ENCODE measurements at regions not wholly inside any gene's neighbourhood (a gene's known extent, or its start where the extent isn't known, plus 50 kb on each side); places are given as distances from the start of the nearest gene placed in this dataset.

DNA sequence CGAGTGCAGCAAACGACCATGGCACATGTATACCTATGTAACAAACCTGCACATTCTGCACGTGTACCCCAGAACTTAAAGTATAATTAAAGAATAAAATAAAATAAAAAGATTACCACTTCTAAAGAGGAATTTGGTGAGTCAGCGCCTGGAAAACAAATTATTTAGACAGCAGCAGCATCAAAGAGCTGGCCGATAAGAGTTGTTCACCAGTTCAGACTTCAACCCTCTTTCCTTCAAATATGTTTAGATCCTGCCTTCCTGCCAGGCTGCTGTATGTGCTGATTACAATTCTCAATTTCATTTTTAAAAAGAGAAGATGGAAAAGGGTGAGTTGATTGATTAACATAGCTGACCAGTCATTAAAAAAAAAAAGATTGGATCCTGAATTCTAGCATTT is 672.0 kb upstream of the NRP1 start:
- Histone ChIP-seq H3K36me3 (ENCODE audit: control insufficient read depth in 2 of 3, insufficient read depth in 3 of 3, low read length in 3 of 3) (no peaks in the 10 kb centered on the region), H3K27me3 (ENCODE audit: control insufficient read depth in 2 of 2, insufficient read depth in 2 of 2, low read length in 2 of 2) (no peaks in the 10 kb centered on the region), H3K4me3 (ENCODE audit: low read length) (no peak overlapping the region), H3K4me1 (ENCODE audit: control insufficient read depth in 2 of 2, insufficient read depth in 2 of 2, low read length in 2 of 2) (no peaks in the 10 kb centered on the region), H3K27ac (ENCODE audit: low read depth, low read length) (no peak overlapping the region), H3K9me3 (ENCODE audit: control insufficient read depth in 2 of 3, low read length in 3 of 3) (no peaks in the 10 kb centered on the region)
- Mint-ChIP-seq H3K36me3 (no peaks in the 10 kb centered on the region), H3K4me1 (peaks cover 0 to 2% (median 0%) of the 10 kb centered on the region in 7 donors), H3K9me3 (peaks cover 0 to 7% (median 0%) of the 10 kb centered on the region in 11 donors), H3K27ac (no peak overlapping the region), H3K27me3 (peaks cover 0 to 4% (median 4%) of the 10 kb centered on the region in 5 donors), H3K4me3 (no peak overlapping the region)
- ChIA-PET CTCF (no interaction called here), POLR2A (no interaction called here)
- ATAC-seq (no peak), DNase-seq (no peak)
- intact Hi-C loops (cut with micrococcal nuclease): no loop called here

DNA sequence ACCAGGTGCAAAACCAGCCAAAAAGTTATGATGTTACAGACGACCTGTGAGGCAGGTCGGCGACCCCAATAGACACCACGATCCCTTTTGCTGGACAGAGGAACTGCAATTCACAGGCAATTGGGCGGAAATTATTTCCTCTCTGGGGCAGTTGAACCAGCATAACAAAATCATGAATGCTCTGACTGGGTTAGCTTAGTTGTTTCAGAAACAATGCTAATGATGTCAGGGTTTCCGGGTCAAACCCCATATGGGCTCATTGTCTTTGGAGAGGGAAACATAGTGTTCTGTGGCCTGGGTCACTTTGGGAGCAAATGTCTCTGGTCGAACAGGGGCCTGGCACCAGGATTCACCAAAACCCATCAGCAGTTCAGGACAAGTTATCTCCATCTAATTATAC is 669.1 kb upstream of the NRP1 start:
- no peak for ATAC-seq
- POLR2A ChIA-PET: no interaction called here

DNA sequence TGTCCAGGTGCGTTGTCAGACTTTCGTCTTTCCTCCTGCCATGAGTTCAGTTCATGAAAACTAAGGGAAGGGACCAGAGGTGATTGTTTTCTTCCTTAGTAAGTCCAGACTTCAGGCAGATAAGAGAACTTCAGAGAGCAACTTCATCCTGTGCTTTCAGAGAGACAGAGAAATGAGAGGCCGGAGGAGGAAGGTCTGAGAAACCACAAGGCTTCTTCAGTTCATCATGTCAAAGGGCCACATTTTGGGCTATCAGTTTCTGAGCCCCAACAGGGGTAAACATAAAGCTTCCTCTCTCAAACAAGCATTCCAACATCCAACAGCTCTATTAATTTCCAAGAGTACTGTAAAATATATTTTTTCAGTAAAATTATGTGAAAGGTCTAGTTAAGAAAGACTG is 668.4 kb upstream of the NRP1 start:
- Histone ChIP-seq H3K36me3 (ENCODE audit: control insufficient read depth in 2 of 3, insufficient read depth in 3 of 3, low read length in 3 of 3) (no peaks in the 10 kb centered on the region), H3K27me3 (ENCODE audit: control insufficient read depth in 2 of 2, insufficient read depth in 2 of 2, low read length in 2 of 2) (no peaks in the 10 kb centered on the region), H3K4me3 (ENCODE audit: low read length) (no peak overlapping the region), H3K4me1 (ENCODE audit: control insufficient read depth in 2 of 2, insufficient read depth in 2 of 2, low read length in 2 of 2) (no peaks in the 10 kb centered on the region), H3K9me3 (ENCODE audit: control insufficient read depth in 2 of 3, low read length in 3 of 3) (no peaks in the 10 kb centered on the region), H3K27ac (ENCODE audit: low read depth, low read length) (no peak overlapping the region)
- ATAC-seq (no peak), DNase-seq (no peak)
- no peaks in the 10 kb centered on the region for H3K4me1 Mint-ChIP-seq
- ChIA-PET POLR2A (no interaction called here), CTCF (no interaction called here)
- H3K4me3 Mint-ChIP-seq: no peak overlapping the region
- no peak overlapping the region for H3K27ac Mint-ChIP-seq
- H3K27me3 Mint-ChIP-seq: peaks cover 0 to 19% (median 0%) of the 10 kb centered on the region in 5 donors
- no peaks in the 10 kb centered on the region for H3K36me3 Mint-ChIP-seq
- peaks cover 0 to 5% (median 0%) of the 10 kb centered on the region in 11 donors for H3K9me3 Mint-ChIP-seq
- intact Hi-C loops (cut with micrococcal nuclease): no loop called here

More for the DNA sequence above, 669.1 kb upstream of the NRP1 start:
- CTCF ChIA-PET: no interaction called here
- Histone ChIP-seq H3K27ac (ENCODE audit: low read depth, low read length) (no peak overlapping the region), H3K9me3 (ENCODE audit: control insufficient read depth in 2 of 3, low read length in 3 of 3) (no peaks in the 10 kb centered on the region), H3K4me1 (ENCODE audit: control insufficient read depth in 2 of 2, insufficient read depth in 2 of 2, low read length in 2 of 2) (no peaks in the 10 kb centered on the region), H3K27me3 (ENCODE audit: control insufficient read depth in 2 of 2, insufficient read depth in 2 of 2, low read length in 2 of 2) (no peaks in the 10 kb centered on the region), H3K36me3 (ENCODE audit: control insufficient read depth in 2 of 3, insufficient read depth in 3 of 3, low read length in 3 of 3) (no peaks in the 10 kb centered on the region), H3K4me3 (ENCODE audit: low read length) (no peak overlapping the region)
- no peak overlapping the region for H3K4me3 Mint-ChIP-seq
- H3K27me3 Mint-ChIP-seq: peaks cover 0 to 12% (median 0%) of the 10 kb centered on the region in 5 donors
- intact Hi-C loops (cut with micrococcal nuclease): no loop called here
- no peaks in the 10 kb centered on the region for H3K4me1 Mint-ChIP-seq
- peaks cover 0 to 4% (median 0%) of the 10 kb centered on the region in 11 donors for H3K9me3 Mint-ChIP-seq
- no peaks in the 10 kb centered on the region for H3K36me3 Mint-ChIP-seq
- DNase-seq: no peak
- H3K27ac Mint-ChIP-seq: no peak overlapping the region

DNA sequence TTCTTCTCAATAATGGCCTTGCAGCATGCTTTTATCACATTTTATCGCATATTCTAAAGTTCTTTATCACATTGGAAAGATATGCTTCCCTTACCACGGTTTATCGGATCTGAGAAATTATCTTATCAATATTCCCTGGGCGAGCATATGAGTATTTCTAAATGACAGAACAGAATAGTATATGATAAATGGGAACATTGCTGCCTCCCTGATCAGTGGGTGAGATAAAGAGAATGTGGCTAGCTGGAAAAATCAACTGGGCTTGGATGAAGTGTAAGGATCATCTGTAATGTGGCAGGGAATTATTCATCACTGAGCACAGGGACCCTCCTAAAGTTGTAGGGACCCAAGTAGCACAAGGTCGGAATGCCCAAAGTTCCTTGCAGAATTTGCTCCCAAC is 667.4 kb upstream of the NRP1 start:
- CTCF ChIA-PET: no interaction called here
- POLR2A ChIA-PET: no interaction called here
- Histone ChIP-seq H3K9me3 (ENCODE audit: control insufficient read depth in 2 of 3, low read length in 3 of 3) (no peaks in the 10 kb centered on the region), H3K4me1 (ENCODE audit: control insufficient read depth in 2 of 2, insufficient read depth in 2 of 2, low read length in 2 of 2) (no peaks in the 10 kb centered on the region), H3K4me3 (ENCODE audit: low read length) (no peak overlapping the region), H3K27me3 (ENCODE audit: control insufficient read depth in 2 of 2, insufficient read depth in 2 of 2, low read length in 2 of 2) (no peaks in the 10 kb centered on the region), H3K27ac (ENCODE audit: low read depth, low read length) (no peak overlapping the region), H3K36me3 (ENCODE audit: control insufficient read depth in 2 of 3, insufficient read depth in 3 of 3, low read length in 3 of 3) (no peaks in the 10 kb centered on the region)
- no peaks in the 10 kb centered on the region for H3K4me1 Mint-ChIP-seq
- DNase-seq: no peak
- ATAC-seq: no peak
- peaks cover 0 to 5% (median 0%) of the 10 kb centered on the region in 11 donors for H3K9me3 Mint-ChIP-seq
- no peaks in the 10 kb centered on the region for H3K36me3 Mint-ChIP-seq
- H3K27ac Mint-ChIP-seq: no peak overlapping the region
- H3K4me3 Mint-ChIP-seq: no peak overlapping the region
- intact Hi-C loops (cut with micrococcal nuclease): no loop called here
- H3K27me3 Mint-ChIP-seq: peaks cover 0 to 21% (median 0%) of the 10 kb centered on the region in 5 donors

DNA sequence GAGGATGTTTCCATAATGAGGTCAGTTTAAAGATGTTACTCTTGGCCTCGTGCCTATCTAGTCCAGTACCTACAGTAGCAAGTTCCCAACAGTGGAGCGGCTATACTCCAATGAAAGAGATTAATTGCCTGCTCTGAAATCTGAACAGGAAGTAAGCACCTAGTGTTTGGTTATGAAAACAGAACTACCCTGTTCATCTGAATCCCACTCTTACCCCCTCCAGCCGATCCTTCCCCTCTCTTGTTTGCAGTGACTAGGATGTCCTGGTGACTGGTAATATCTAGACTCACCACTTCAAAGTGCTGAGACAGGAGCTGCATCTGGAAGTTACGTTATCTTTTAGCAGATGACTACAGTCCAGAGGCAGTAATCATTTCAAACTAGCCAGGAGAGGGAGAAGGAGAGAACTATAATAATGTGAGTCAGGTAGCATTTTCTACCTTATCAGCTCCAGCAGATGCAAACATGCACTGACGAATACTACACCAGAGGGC is 666.7 kb upstream of the NRP1 start:
- ChIA-PET CTCF (no interaction called here), POLR2A (no interaction called here)
- H3K4me3 ChIP-seq (ENCODE audit: low read length): no peak overlapping the region
- Mint-ChIP-seq H3K4me1 (no peaks in the 10 kb centered on the region), H3K36me3 (no peaks in the 10 kb centered on the region), H3K27ac (no peak overlapping the region), H3K27me3 (peaks cover 0 to 24% (median 0%) of the 10 kb centered on the region in 5 donors), H3K4me3 (no peak overlapping the region), H3K9me3 (peaks cover 0 to 5% (median 0%) of the 10 kb centered on the region in 11 donors)
- intact Hi-C loops (cut with micrococcal nuclease): no loop called here
- no peak for DNase-seq
- H3K36me3 ChIP-seq (ENCODE audit: control insufficient read depth in 2 of 3, insufficient read depth in 3 of 3, low read length in 3 of 3): no peaks in the 10 kb centered on the region
- no peaks in the 10 kb centered on the region for H3K9me3 ChIP-seq (ENCODE audit: control insufficient read depth in 2 of 3, low read length in 3 of 3)
- H3K27ac ChIP-seq (ENCODE audit: low read depth, low read length): no peak overlapping the region
- ATAC-seq: no peak
- no peaks in the 10 kb centered on the region for H3K4me1 ChIP-seq (ENCODE audit: control insufficient read depth in 2 of 2, insufficient read depth in 2 of 2, low read length in 2 of 2)
- H3K27me3 ChIP-seq (ENCODE audit: control insufficient read depth in 2 of 2, insufficient read depth in 2 of 2, low read length in 2 of 2): no peaks in the 10 kb centered on the region

DNA sequence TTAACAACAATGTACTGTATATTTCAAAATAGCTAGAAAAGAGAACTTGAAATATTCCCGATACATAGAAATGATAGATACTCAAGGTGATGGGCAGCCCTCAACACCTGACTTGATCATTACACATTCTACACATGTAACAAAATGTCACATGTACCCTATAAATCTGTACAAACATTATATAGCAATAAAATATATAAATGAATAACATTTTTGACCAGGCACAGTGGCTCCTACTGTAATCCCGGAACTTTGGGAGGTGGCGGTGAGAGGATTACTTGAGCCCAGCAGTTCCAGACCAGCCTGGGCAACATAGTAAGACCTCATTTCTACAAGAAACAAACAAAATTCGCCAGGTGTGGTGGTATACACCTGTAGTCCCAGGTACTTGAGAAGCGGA is 659.5 kb upstream of the NRP1 start:
- ATAC-seq (no peak), DNase-seq (no peak)
- no peaks in the 10 kb centered on the region for H3K9me3 ChIP-seq (ENCODE audit: control insufficient read depth in 2 of 3, low read length in 3 of 3)
- CTCF ChIA-PET: no interaction called here
- H3K4me1 ChIP-seq (ENCODE audit: control insufficient read depth in 2 of 2, insufficient read depth in 2 of 2, low read length in 2 of 2): no peaks in the 10 kb centered on the region
- H3K36me3 Mint-ChIP-seq: no peaks in the 10 kb centered on the region
- no peak overlapping the region for H3K27ac ChIP-seq (ENCODE audit: low read depth, low read length)
- no peaks in the 10 kb centered on the region for H3K36me3 ChIP-seq (ENCODE audit: control insufficient read depth in 2 of 3, insufficient read depth in 3 of 3, low read length in 3 of 3)
- H3K27me3 Mint-ChIP-seq: peaks cover 0 to 21% (median 4%) of the 10 kb centered on the region in 5 donors
- H3K27me3 ChIP-seq (ENCODE audit: control insufficient read depth in 2 of 2, insufficient read depth in 2 of 2, low read length in 2 of 2): no peaks in the 10 kb centered on the region
- H3K4me3 ChIP-seq (ENCODE audit: low read length): no peak overlapping the region
- intact Hi-C loops (cut with micrococcal nuclease): no loop called here
- POLR2A ChIA-PET: no interaction called here
- H3K4me1 Mint-ChIP-seq: no peaks in the 10 kb centered on the region
- H3K4me3 Mint-ChIP-seq: no peak overlapping the region
- H3K9me3 Mint-ChIP-seq: peaks cover 0 to 8% (median 3%) of the 10 kb centered on the region in 11 donors
- no peak overlapping the region for H3K27ac Mint-ChIP-seq

DNA sequence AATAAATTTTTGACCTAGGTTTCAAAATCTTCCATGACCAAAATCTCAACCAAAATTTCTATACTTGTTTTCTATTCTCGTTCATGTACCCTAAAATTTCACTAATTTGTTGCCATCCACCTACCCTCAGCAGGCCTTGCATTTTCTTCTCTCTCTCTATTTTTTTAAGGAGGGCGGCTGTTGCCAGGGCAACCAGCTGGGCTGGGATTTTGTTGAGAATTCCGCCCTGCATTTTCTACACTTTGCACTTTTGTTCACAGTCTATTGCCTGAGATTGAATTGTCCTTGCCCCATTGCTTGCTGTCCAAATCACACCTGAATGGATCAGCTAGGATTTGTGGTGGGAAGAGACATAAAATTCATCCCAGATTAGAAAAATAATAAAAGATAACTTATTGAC is 657.5 kb upstream of the NRP1 start:
- no peaks in the 10 kb centered on the region for H3K4me1 Mint-ChIP-seq

More for the DNA sequence above, 657.5 kb upstream of the NRP1 start:
- Histone ChIP-seq H3K4me3 (ENCODE audit: low read length) (no peak overlapping the region), H3K27ac (ENCODE audit: low read depth, low read length) (no peak overlapping the region), H3K36me3 (ENCODE audit: control insufficient read depth in 2 of 3, insufficient read depth in 3 of 3, low read length in 3 of 3) (no peaks in the 10 kb centered on the region), H3K9me3 (ENCODE audit: control insufficient read depth in 2 of 3, low read length in 3 of 3) (no peaks in the 10 kb centered on the region), H3K4me1 (ENCODE audit: control insufficient read depth in 2 of 2, insufficient read depth in 2 of 2, low read length in 2 of 2) (no peaks in the 10 kb centered on the region), H3K27me3 (ENCODE audit: control insufficient read depth in 2 of 2, insufficient read depth in 2 of 2, low read length in 2 of 2) (no peaks in the 10 kb centered on the region)
- Mint-ChIP-seq H3K27me3 (peaks cover 0 to 10% (median 0%) of the 10 kb centered on the region in 5 donors), H3K27ac (no peak overlapping the region), H3K36me3 (no peaks in the 10 kb centered on the region), H3K4me3 (no peak overlapping the region), H3K9me3 (peaks cover 0 to 8% (median 3%) of the 10 kb centered on the region in 11 donors)
- DNase-seq (no peak), ATAC-seq (no peak)
- CTCF ChIA-PET: no interaction called here
- intact Hi-C loops (cut with micrococcal nuclease): no loop called here
- POLR2A ChIA-PET: no interaction called here

All from naive thymus-derived CD4-positive, alpha-beta T cell (primary cell).